ENCODE measurements at regions not wholly inside any gene's neighbourhood (a gene's known extent, or its start where the extent isn't known, plus 50 kb on each side); places are given as distances from the start of the nearest gene placed in this dataset.

- Histone ChIP-seq H3K27ac (ENCODE audit: low read length) (no peak overlapping the region), H3K36me3 (ENCODE audit: control insufficient read depth, insufficient read depth, low read length) (no peaks in the 10 kb centered on the region), H3K4me1 (ENCODE audit: control insufficient read depth, insufficient read depth, low read length) (no peaks in the 10 kb centered on the region), H3K4me3 (ENCODE audit: low read depth in 2 of 2, low read length in 2 of 2) (no peak overlapping the region), H3K9me3 (ENCODE audit: control insufficient read depth, insufficient read depth, low read depth, low read length) (no peaks in the 10 kb centered on the region), H3K27me3 (ENCODE audit: control insufficient read depth, insufficient read depth, low read length) (peaks cover 2% of the 10 kb centered on the region; the same call in 1 of the 2 replicates)
- ATAC-seq (no peak), DNase-seq (ENCODE audit: low read depth, low spot score) (no peak)
- intact Hi-C loops (cut with micrococcal nuclease; ENCODE audit: unreplicated experiment) (no loop called here), in situ Hi-C loops (cut with HindIII; ENCODE audit: low pct_unique_long_range_greater_than_20kb, low sequenced_read_pairs) (no loop called here)
- TF ChIP-seq TCF7L2 (IDR thresholded peaks at IDR 0.05; ENCODE audit: low read depth, low read length), result no peak
- TF ChIP-seq, protein P1, sequence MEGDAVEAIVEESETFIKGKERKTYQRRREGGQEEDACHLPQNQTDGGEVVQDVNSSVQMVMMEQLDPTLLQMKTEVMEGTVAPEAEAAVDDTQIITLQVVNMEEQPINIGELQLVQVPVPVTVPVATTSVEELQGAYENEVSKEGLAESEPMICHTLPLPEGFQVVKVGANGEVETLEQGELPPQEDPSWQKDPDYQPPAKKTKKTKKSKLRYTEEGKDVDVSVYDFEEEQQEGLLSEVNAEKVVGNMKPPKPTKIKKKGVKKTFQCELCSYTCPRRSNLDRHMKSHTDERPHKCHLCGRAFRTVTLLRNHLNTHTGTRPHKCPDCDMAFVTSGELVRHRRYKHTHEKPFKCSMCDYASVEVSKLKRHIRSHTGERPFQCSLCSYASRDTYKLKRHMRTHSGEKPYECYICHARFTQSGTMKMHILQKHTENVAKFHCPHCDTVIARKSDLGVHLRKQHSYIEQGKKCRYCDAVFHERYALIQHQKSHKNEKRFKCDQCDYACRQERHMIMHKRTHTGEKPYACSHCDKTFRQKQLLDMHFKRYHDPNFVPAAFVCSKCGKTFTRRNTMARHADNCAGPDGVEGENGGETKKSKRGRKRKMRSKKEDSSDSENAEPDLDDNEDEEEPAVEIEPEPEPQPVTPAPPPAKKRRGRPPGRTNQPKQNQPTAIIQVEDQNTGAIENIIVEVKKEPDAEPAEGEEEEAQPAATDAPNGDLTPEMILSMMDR (IDR thresholded peaks at IDR 0.05), result no peak
- no peak for TF ChIP-seq POLR2AphosphoS5 (IDR thresholded peaks at IDR 0.05; ENCODE audit: low read depth, low read length)
- TF ChIP-seq, protein P2, sequence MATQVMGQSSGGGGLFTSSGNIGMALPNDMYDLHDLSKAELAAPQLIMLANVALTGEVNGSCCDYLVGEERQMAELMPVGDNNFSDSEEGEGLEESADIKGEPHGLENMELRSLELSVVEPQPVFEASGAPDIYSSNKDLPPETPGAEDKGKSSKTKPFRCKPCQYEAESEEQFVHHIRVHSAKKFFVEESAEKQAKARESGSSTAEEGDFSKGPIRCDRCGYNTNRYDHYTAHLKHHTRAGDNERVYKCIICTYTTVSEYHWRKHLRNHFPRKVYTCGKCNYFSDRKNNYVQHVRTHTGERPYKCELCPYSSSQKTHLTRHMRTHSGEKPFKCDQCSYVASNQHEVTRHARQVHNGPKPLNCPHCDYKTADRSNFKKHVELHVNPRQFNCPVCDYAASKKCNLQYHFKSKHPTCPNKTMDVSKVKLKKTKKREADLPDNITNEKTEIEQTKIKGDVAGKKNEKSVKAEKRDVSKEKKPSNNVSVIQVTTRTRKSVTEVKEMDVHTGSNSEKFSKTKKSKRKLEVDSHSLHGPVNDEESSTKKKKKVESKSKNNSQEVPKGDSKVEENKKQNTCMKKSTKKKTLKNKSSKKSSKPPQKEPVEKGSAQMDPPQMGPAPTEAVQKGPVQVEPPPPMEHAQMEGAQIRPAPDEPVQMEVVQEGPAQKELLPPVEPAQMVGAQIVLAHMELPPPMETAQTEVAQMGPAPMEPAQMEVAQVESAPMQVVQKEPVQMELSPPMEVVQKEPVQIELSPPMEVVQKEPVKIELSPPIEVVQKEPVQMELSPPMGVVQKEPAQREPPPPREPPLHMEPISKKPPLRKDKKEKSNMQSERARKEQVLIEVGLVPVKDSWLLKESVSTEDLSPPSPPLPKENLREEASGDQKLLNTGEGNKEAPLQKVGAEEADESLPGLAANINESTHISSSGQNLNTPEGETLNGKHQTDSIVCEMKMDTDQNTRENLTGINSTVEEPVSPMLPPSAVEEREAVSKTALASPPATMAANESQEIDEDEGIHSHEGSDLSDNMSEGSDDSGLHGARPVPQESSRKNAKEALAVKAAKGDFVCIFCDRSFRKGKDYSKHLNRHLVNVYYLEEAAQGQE (IDR thresholded peaks at IDR 0.05; ENCODE audit: insufficient read depth in 1 of 2, low read depth in 2 of 2, low read length in 1 of 2), result no peak
- no peak for TF ChIP-seq SIN3A (IDR thresholded peaks at IDR 0.05; ENCODE audit: borderline replicate concordance, insufficient read depth, low read depth, low read length)
- POLR2A ChIA-PET, result no interaction called here
- CTCF ChIA-PET, result no interaction called here
- BruUV-seq (replicated peaks), result no TSS peak
These were observed 247.2 kb downstream of the SHQ1 start for GRCh38 chr3:72601060-72601459.

- no peak overlapping the region for H3K27ac ChIP-seq (ENCODE audit: low read length)
- ATAC-seq (0 out of 2 replicates have a peak, but pooled peaks have one; percentile 45), DNase-seq (ENCODE audit: low read depth, low spot score) (no peak)
- peaks cover 2% of the 10 kb centered on the region; the same call in 1 of the 2 replicates for H3K27me3 ChIP-seq (ENCODE audit: control insufficient read depth, insufficient read depth, low read length)
- intact Hi-C loops (cut with micrococcal nuclease; ENCODE audit: unreplicated experiment) (no loop called here), in situ Hi-C loops (cut with HindIII; ENCODE audit: low pct_unique_long_range_greater_than_20kb, low sequenced_read_pairs) (no loop called here)
- no peaks in the 10 kb centered on the region for H3K4me1 ChIP-seq (ENCODE audit: control insufficient read depth, insufficient read depth, low read length)
- no TSS peak for BruUV-seq (replicated peaks)
- ChIA-PET POLR2A (no interaction called here), CTCF (no interaction called here)
- H3K4me3 ChIP-seq (ENCODE audit: low read depth in 2 of 2, low read length in 2 of 2), result no peak overlapping the region
- no peaks in the 10 kb centered on the region for H3K36me3 ChIP-seq (ENCODE audit: control insufficient read depth, insufficient read depth, low read length)
- no peak for TF ChIP-seq TCF7L2 (IDR thresholded peaks at IDR 0.05; ENCODE audit: low read depth, low read length)
- TF ChIP-seq, protein P2 (IDR thresholded peaks at IDR 0.05; ENCODE audit: insufficient read depth in 1 of 2, low read depth in 2 of 2, low read length in 1 of 2), result no peak
- TF ChIP-seq POLR2AphosphoS5 (IDR thresholded peaks at IDR 0.05; ENCODE audit: low read depth, low read length), result no peak
- TF ChIP-seq SIN3A (IDR thresholded peaks at IDR 0.05; ENCODE audit: borderline replicate concordance, insufficient read depth, low read depth, low read length), result no peak
- TF ChIP-seq, protein P1 (IDR thresholded peaks at IDR 0.05), result no peak
- no peaks in the 10 kb centered on the region for H3K9me3 ChIP-seq (ENCODE audit: control insufficient read depth, insufficient read depth, low read depth, low read length)
These were observed 250.5 kb downstream of the SHQ1 start for GRCh38 chr3:72597756-72598195.
